HG02678 (cell line): ENCODE measurements at regions not wholly inside any gene's neighbourhood (a gene's known extent, or its start where the extent isn't known, plus 50 kb on each side); places are given as distances from the start of the nearest gene placed in this dataset.
"Not testable (repeated sequence)": the region's sequence is repeated elsewhere in the genome, so short reads cannot be mapped to it uniquely, and the experiment has no call there.

Experiments used
- ATAC-seq: cut with Tn5 transposase; IDR thresholded peaks from one replicate; pipeline ENCODE4 v1.9.1; 2021; ENCODE audit warnings: mild to moderate bottlenecking, moderate library complexity; ENCODE audit not compliant: unreplicated experiment

GRCh38 chr7:20519645-20520044, 95.8 kb upstream of the ABCB5 start:
- no peak for ATAC-seq

GRCh38 chr7:20520530-20520929, 94.9 kb upstream of the ABCB5 start:
- ATAC-seq = no peak

GRCh38 chr7:20521243-20521642, 94.2 kb upstream of the ABCB5 start:
- no peak for ATAC-seq

GRCh38 chr7:20529260-20529659, 86.2 kb upstream of the ABCB5 start:
- no peak for ATAC-seq

- no peak for ATAC-seq
Observed at GRCh38 chr7:20532890-20533289, 82.6 kb upstream of the ABCB5 start.

- no peak for ATAC-seq
Observed at GRCh38 chr7:20534543-20534942, 80.9 kb upstream of the ABCB5 start.

- ATAC-seq = no peak
Observed at GRCh38 chr7:20535541-20535940, 79.9 kb upstream of the ABCB5 start.

- no peak for ATAC-seq
Observed at GRCh38 chr7:20539201-20539600, 76.3 kb upstream of the ABCB5 start.

- no peak for ATAC-seq
Observed at GRCh38 chr7:20541608-20542349, 73.7 kb upstream of the ABCB5 start.

GRCh38 chr7:20542594-20542993, 72.9 kb upstream of the ABCB5 start:
- no peak for ATAC-seq

GRCh38 chr7:20543500-20543899, 72.0 kb upstream of the ABCB5 start:
- ATAC-seq = no peak

- ATAC-seq = no peak
Observed at GRCh38 chr7:20545016-20545415, 70.5 kb upstream of the ABCB5 start.

- ATAC-seq = not testable (repeated sequence)
Observed at GRCh38 chr7:20546958-20547357, 68.5 kb upstream of the ABCB5 start.

GRCh38 chr7:20554072-20554471, 61.4 kb upstream of the ABCB5 start:
- no peak for ATAC-seq

- no peak for ATAC-seq
Observed at GRCh38 chr7:20556091-20556490, 59.4 kb upstream of the ABCB5 start.

- no peak for ATAC-seq
Observed at GRCh38 chr7:20557116-20557515, 58.4 kb upstream of the ABCB5 start.

GRCh38 chr7:20558963-20559716, 56.3 kb upstream of the ABCB5 start:
- ATAC-seq = no peak

- no peak for ATAC-seq
Observed at GRCh38 chr7:20559883-20560282, 55.6 kb upstream of the ABCB5 start.

- ATAC-seq = no peak
Observed at GRCh38 chr7:20560325-20561180, 54.9 kb upstream of the ABCB5 start.

GRCh38 chr7:20561466-20561865, 54.0 kb upstream of the ABCB5 start:
- no peak for ATAC-seq

GRCh38 chr7:20561908-20562307, 53.6 kb upstream of the ABCB5 start:
- ATAC-seq = no peak
